GM18870 (cell line): ENCODE measurements at regions not wholly inside any gene's neighbourhood (a gene's known extent, or its start where the extent isn't known, plus 50 kb on each side); places are given as distances from the start of the nearest gene placed in this dataset.

ENCODE experiments used
- ATAC-seq: cut with Tn5 transposase; IDR thresholded peaks from one replicate; pipeline ENCODE4 v1.9.1; 2021; ENCODE audit warnings: moderate library complexity; ENCODE audit not compliant: unreplicated experiment

DNA sequence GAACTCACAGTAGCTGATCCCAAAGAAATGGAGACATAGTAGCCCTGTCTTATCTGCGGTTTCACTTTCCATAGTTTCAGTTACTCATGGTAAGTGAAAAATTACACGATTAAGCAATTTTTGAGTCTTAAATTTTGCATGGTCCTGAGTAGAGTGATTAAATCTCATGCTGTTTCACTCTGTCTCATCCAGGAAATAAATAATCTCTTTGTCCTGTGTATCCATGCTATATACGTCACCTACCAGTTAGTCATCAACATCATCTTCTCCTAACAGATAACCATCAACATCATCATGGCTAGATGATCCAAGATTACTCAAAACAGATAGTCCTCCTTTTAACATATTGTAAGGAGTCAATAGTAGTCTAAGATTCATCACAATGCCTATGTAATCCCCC is 1589.3 kb downstream of the BRINP3 start:
- no peak for ATAC-seq

DNA sequence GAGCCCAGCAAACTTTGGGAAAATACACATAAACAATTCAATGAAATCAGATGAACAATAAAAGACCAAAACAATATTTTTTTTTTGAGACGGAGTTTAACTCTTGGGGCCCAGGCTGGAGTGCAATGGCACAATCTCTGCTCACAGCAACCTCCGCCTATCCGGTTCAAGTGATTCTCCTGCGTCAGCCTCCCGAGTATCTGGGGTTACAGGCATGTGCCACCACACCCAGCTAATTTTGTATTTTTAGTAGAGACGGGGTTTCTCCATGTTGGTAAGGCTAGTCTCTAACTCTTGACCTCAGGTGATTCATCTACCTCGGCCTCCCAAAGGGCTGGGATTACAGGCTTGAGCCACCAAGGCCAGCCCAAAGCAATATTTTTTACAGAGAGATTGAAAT is 1588.5 kb downstream of the BRINP3 start:
- no peak for ATAC-seq

DNA sequence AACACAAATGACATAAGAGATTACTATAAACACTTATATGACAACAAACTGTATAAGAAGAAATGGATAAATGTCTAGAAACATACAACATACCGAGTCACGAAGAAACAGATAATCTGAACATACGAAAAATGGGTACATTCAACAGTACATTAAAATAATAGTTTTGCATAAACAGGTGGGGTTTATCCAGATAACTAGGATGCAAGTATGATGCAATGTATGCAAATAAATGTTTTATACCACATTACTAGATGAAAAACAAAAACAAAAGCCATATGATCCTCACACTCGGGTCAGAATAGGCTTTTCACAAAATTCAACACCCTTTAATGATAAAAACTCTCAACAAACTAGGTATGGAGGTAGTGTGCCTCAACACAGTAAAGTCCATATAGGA is 1585.7 kb downstream of the BRINP3 start:
- ATAC-seq, result no peak

DNA sequence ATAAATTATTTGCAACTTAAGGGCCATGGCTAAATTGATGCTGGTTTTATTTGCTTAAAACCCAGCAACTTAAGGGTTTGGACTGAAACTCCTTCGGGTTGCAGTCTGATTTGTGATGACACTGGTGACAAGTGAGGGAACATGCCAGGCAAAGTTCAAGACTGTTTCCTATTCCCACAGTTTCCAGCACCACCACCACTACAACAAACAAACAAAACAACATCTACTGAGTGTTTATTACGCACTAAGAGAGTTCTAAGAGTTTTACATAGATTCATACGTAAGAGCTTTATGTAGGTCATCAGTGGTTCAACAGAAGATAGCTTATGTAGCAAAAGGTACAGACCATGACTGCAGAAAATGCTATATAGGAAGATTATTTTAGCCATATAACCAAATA is 1582.1 kb downstream of the BRINP3 start:
- ATAC-seq, result no peak

DNA sequence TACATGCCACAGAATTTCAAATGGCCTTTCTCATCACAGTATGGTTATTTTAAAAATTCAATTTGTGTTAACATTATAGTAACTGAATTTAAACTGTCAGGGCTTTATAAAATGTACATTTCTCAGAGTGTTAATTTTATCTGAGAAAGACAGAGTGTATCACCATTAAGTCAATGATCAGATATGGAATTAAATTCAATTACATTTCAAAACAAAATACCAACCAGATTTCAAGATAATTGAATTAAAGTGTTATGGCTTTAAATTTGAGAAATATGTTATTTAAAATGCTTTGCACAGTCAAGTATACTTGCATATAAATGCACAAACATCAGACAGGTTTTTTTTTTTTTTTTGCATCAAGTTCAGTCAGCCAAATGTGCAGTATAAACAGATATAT is 1574.4 kb downstream of the BRINP3 start:
- no peak for ATAC-seq

DNA sequence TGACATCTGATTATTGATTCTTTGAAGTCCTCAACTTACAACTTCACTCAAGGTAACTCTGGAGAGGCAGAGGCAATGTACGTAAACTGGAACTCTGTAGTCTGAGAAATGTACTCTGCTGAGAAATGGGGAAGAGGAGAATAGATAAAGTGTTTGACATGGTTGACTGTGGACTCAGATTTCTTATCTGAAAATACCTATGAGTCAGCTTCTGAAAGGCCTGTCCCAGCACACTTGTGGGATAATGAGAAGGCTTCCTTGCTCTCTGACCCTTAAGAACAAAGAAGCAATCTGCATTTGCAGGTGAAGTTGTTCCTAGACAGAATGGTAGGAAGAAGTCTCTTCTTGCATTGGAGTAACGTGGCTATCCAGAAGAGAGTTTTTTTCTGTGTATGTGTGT is 1573.5 kb downstream of the BRINP3 start:
- no peak for ATAC-seq

DNA sequence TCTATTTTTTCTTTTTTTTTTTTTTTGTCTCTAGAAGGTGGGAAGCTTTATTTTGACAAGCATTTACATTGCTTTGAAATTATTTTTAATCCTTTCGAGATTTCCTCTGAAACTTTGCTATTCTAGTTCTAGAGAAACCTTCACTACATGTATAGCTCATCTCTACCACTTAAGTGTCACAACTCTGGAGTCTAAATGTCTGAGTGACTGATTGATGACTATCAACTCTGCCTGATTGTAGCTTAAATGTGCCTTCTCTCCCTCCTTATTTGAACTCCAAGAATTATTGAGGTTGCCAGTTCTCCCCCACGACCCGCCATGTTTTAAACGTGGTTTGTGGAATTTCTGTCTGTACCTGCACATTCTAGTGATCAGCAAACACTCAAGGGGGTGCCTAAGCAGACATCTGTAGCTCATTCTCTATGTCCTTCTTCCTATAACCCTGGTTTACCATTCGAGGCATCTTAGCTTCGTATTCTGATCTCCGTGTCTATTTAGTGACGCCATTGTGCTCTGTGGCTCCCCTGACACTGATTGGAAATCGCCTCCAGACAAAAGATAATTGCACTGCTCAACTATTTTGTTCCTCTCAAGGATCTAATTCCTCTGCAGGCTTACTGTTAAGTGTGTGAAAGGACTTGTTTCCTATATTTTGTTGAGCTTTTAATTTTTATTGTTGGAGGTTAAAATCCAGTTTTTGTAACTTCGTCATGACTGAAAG is 1570.6 kb downstream of the BRINP3 start:
- ATAC-seq, result no peak

DNA sequence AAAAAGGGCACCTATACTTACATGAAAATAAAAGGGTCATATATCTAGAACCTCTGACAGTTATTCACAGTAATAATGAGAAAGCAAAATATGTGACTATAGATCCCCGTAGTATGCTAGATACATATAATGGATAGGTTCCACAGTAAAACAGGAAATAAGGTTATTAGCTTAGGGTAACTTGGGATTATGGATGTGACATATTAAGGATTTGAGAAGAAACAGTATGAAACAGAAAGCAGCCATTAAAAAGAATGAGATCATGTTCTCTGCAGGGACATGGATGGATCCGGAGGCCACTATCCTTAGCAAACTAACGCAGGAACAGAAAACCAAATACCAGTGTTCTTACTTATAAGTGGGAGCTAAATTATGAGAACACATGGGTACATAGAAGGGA is 1547.3 kb downstream of the BRINP3 start:
- ATAC-seq, result no peak

DNA sequence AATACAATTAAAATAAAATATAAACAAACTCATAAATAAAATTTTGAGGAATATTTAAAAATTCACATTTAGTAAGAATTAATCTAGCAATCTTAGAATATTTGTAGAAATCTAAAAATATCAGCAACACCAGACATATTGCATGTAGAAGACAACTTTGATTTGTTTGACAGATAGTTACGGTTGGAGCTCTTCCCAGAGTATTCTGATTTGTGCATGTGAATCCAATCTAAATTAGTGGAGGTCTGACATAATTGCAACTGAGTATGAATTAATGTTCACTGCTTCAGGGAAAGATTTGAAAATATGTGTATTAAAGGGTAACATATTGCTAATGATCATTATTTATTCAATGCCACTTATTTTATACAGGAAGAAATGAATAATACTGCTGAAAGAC is 1546.2 kb downstream of the BRINP3 start:
- ATAC-seq, result no peak

DNA sequence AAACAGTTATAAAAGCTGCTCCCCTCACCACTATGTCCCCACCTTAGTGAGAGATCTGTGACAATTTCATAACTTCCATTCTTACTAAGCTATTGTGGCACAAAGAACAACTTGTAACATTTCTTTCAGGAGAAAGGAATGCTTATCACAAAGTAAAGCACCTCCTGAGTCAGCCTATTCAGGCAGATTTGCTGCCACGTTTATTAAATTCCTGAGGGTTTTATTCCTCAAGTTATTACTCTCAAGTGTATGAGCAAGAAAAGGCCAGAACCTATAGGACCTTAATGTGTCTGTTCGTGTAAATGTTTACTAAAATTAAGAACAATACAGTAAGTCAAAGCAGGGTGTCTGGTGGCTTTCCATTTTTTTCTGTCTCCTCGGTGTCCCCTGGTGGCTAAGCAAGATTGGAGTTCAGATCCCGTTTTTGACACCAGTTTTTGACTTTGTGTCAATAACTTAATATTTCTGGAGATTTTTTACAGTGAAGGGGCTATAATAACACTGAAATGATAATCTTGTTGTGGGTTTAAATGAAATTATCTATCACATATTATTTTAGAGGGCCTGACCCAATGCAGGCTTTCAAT is 1539.6 kb downstream of the BRINP3 start:
- ATAC-seq, result no peak

DNA sequence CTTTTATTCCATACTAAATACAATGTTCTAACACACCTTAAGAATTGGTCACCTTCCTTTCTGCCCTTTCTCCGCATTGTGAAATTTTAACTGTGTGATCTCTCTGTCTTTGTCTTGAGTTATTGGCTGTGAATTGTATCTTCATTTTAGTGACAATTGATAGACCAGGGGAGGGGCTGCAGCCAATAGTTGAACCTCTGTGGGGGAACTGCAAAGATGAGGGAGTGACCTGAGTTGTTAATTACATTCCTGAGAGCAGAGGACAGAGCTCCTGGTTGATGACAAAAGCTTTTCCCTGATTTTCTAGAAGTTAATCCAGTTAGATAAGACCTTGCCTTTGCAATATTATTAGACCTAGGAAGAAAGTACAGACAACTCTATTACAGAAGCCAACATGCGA is 1535.7 kb downstream of the BRINP3 start:
- ATAC-seq, result no peak

DNA sequence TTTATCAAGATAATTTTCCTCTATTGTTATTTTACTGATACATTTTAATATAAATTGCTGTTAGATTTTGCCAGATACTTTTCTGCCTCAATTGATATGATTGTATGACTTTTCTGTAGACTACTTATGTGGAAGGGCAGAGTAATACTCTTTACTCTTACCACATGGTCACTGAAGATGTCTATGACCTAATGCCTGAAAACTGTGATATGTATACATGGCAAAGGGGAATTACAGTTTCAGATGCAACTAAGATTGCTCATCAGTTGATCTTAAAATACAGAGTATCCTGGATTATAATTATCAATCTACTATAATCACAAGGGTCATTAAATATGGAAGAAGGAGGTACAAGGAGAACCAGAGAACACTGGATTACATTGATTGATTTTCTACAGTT is 1528.0 kb downstream of the BRINP3 start:
- no peak for ATAC-seq

DNA sequence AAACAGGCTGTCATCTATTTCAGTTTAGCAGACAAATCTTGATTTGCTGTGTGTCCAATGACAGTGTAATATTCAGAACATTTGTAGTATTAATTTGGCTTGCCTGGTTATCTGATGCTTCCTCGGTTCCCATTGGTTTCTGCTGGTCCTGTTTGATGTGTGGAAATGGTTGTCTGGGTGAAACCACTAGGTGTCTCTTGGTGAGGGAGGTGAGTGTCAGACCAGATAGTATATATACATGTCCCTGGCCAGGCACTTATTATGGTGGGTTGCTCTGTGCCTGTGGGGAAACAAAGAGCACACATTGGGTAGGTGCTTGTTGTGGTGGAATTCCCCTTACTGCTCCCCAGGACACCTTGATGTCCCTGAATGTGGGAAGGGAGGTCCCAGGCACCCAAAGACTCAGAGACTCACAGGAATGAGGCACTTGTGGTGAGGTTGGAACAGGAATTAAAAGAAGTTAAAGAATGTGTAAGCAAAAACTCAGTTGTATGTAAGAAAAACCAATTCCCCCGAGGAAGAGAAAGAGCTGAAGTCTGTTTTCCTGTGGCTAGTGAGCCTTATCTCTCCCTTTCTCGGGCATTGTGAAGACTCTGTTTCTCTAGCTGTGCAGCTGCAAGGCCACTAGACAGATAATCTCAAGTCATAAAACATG is 1519.1 kb downstream of the BRINP3 start:
- no peak for ATAC-seq

DNA sequence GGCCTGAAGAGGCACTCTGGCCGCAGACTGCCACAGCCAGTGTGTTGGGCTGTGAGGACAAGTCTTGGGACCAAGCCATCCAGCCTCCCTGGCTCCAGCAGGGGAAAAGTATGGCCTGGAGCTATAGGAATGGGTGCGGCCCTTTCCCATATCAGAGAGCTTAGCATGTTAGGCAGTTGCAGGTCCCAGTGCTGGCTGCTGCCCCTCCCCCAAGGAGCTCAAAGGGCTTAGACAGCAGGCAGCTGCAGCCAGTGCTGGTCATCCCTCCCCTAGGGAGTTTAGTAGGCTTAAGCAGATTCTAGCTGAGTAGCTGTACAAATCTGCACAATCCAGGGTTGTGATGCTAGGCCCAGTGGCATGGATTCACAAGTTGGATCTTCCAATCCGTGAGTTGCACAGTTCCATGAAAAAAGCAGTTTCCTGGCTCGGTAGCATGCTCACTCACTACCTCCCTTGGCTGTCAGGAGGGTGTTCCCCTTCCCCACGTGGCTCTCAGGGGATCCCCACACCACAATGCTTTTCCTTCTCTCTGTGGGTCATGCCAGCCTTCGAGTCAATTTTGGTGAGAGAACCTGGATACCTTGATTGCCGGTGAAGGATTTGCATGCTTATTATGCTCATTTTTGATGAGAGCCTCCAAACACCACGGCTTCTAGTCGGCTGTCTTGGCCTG is 1490.8 kb downstream of the BRINP3 start:
- no peak for ATAC-seq

DNA sequence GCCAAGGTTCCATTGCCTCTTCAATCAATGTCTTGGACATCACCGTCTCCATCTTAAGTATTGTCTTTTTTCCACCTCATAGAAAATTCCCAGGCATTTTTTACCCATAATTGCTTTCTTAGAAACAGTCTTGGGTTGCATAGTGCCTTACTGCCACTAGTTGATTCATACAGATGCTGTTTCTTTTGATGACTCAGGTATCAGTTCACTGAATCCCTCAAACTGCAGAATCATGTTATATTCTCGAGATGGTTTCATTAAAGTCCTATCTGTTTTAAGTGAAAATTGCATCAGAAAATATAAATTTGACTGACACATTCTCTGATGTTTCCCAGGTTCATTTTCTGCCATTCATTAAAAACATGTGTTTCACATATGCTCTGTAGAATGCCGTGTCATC is 1489.1 kb downstream of the BRINP3 start:
- ATAC-seq, result no peak

DNA sequence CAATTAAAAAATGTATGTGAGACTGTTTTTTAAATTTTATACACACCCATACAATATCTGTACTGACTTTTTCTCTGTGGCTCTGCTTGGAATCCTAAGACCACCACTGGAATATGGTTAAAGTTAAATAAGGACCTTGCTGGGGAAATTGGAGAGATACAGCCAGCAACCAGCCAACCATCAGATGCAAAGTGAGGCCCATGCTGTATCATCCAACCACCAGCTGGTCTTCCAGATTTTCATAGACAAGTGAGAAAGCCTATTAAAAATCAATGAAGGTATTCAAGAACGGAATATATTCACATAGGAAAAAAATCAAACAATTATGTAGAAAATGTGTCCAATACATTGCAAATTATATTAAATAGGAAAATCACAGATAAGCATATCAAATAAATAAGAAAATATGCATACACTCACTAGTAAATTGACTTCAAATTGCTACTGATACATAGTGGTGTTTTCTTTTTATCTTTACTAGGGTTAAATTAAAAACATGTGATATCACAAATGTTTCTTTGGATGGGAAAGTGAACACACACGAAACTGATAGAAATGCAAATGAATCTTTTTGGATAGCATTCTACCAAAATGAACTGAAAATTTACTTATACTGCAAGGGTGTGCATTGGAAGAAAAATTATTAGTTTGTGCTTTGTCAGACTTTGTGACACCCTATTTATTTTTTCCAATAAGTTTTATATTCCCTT is 1486.3 kb downstream of the BRINP3 start:
- ATAC-seq, result no peak

DNA sequence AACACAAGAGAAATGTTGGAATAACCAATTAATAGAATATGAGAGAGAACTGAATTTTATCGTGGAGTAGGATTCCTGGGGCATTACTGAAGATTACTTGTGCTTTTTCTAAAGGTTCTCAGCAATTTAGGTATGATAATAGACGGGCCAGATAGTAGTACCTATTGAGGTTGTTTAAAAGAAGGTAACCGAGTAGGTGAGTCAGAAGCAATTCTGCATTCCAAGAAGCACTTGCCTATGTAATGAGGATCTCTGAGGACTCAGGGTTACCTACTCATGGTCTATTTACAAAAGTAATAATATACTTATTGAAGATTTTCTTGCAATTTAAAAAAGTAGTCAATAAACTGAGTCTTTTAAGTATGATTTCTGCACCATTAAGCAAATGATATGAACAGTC is 1469.8 kb downstream of the BRINP3 start:
- no peak for ATAC-seq

DNA sequence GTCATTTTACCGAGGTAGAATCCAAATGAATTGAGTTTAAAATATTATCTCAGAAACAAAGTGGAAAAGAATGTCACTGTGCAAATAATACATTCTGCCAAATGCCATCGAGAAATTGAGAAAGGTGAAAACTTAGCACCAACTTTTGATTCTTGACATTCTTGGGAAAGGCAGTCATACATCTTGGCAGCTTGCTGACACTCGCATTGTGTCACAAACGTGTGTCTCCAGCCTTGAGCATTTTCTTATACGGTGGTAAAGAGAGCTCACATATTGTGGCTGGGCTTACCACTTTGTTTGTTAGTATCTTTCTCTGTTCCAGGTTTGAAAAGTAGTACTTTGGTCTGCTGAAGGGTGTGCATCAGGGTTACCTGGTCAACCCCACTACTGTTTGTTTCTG is 1456.1 kb downstream of the BRINP3 start:
- no peak for ATAC-seq

DNA sequence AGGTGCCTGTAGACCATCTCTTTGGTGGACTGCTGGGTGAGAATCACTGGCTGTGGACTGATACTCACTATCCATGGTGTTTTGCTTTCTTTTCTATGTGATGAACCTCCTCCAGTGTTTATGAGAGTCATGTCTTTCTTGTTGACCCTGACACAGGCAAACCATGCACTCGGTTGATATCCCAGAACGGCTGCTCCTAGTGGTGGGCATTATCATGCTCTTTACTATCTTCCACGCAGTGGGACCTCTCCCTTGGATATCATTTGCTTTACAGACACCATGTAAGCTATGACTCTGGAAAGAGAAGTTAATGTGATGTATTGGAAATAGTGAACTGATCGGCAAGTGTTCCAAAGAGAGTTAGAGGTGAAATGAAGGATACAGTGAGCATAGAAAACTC is 1455.6 kb downstream of the BRINP3 start:
- no peak for ATAC-seq

DNA sequence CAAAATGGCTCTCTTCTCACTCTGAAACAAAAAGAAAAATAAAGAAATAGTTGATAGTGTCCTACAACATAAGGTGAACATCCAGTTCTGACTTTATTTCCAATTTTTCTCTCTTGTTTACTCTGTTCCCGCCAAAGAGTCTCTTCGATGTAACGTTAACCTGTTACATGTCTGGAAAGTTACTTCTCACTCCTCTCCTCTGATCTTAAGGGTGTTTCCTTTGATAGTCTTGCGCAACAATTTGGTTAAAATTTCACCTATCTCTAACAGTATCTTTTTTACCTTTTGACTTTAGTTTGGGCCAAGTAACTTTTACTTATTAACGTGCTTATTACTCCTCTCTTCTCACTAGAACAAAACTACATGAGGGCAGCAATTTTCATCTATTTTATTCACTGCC is 1450.2 kb downstream of the BRINP3 start:
- ATAC-seq, result no peak

DNA sequence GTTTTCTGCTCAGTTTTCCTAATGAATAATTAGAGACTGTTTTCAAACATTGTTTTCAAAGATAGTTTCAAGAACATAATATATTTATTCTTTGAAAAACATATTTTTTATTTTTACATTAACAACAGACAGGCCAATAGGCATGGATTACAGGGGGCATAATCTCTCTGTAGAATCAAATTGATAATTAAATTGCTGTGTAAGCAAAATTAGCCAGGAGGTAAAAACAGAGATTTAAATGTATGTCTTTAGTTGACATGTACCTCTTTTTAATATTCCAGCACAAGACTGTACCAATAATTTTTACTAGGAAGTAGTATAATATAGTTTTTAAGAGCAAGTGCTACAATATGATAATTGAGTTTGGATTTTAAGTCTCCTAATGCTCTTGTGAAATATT is 1444.5 kb downstream of the BRINP3 start:
- no peak for ATAC-seq
